ENCODE measurements at regions not wholly inside any gene's neighbourhood (a gene's known extent, or its start where the extent isn't known, plus 50 kb on each side); places are given as distances from the start of the nearest gene placed in this dataset.

DNA sequence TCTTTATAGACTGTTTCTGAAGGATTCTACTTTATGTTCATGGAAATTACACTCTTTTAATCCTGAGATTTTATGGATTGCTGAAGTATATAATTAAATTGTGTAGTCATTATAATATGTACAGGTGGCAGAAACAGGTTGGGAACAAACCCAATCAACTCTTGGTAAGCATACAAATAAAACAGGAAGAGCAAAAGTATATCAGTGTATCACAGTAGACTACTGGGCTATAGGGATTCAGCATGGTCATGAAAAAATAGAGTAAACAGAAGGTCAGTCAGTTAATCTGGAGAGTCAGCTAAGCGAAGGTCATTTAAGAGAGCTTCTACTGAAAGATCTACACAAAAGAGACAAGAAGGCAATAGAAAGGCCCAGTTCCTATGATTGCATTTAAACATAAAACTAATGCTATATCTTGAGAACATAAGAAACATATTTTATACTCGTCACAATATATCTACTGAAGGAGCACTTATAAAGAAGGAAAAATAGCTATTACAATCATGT, 178.9 kb upstream of the ECI2 start:
- H3K36me3 ChIP-seq (ENCODE audit: insufficient read depth, low read length), result no peaks in the 10 kb centered on the region; the same call in 1 of the 2 replicates
- TF ChIP-seq, protein P1, sequence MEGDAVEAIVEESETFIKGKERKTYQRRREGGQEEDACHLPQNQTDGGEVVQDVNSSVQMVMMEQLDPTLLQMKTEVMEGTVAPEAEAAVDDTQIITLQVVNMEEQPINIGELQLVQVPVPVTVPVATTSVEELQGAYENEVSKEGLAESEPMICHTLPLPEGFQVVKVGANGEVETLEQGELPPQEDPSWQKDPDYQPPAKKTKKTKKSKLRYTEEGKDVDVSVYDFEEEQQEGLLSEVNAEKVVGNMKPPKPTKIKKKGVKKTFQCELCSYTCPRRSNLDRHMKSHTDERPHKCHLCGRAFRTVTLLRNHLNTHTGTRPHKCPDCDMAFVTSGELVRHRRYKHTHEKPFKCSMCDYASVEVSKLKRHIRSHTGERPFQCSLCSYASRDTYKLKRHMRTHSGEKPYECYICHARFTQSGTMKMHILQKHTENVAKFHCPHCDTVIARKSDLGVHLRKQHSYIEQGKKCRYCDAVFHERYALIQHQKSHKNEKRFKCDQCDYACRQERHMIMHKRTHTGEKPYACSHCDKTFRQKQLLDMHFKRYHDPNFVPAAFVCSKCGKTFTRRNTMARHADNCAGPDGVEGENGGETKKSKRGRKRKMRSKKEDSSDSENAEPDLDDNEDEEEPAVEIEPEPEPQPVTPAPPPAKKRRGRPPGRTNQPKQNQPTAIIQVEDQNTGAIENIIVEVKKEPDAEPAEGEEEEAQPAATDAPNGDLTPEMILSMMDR (IDR thresholded peaks at IDR 0.05; ENCODE audit: low read length), result no peak
- no peak overlapping the region for H3K4me3 ChIP-seq (ENCODE audit: low read depth, low read length, poor library complexity, severe bottlenecking)
- H3K79me2 ChIP-seq (ENCODE audit: insufficient read depth, low read length), result no peaks in the 10 kb centered on the region
- no peak overlapping the region for H3K27ac ChIP-seq (ENCODE audit: low read depth, low read length, poor library complexity, severe bottlenecking)
- H3K9me3 ChIP-seq (ENCODE audit: low read length), result 0 out of 2 replicates have a peak, but pooled peaks cover 10% of the 10 kb centered on the region
- H3K9ac ChIP-seq (ENCODE audit: low read length), result no peak overlapping the region
- H3K9me2 ChIP-seq (ENCODE audit: low read depth, low read length), result no peaks in the 10 kb centered on the region
- no peaks in the 10 kb centered on the region for H3K4me1 ChIP-seq (ENCODE audit: insufficient read depth, low read length, severe bottlenecking)
- H3K27me3 ChIP-seq (ENCODE audit: insufficient read depth, low read length), result no peaks in the 10 kb centered on the region
- no peaks in the 10 kb centered on the region for H3F3A ChIP-seq (ENCODE audit: insufficient read depth, low read length)
- no peak overlapping the region for H3K4me2 ChIP-seq (ENCODE audit: low read length)
- H4K20me1 ChIP-seq (ENCODE audit: insufficient read depth, low read length), result no peaks in the 10 kb centered on the region
- H2AFZ ChIP-seq (ENCODE audit: low read length), result no peak overlapping the region

DNA sequence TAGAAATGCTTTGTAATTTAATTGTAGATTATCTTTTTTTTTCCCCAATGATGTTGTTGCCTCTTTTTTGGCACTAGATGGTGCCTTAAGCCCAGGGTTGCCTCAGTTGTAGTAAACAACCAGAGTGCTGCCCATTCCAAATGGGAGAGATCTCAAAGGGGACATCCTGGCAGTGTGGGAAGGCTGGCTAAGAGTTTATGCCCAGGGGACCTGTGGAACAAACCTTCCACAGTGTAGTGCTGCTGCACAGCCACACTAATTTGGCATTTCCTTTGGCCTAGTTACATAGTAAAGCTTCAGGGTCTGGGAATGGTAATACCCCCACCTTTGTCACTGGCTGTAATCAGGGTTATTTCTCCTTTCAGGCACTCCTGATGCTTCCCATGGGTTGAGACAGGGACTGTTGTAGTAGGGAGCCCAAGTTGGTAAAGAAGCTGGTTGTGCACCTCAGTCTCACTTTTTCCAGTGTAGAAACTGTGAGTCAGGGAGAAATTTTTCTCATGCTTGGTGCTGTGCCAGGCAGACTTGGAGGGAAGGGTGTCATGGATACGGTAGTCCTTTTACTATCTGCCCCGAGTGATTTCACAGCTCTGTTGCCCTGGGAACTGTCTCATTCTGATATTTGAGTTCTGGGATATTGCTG, 177.8 kb upstream of the ECI2 start:
- no peak overlapping the region for H3K27ac ChIP-seq (ENCODE audit: low read depth, low read length, poor library complexity, severe bottlenecking)
- no peaks in the 10 kb centered on the region for H3F3A ChIP-seq (ENCODE audit: insufficient read depth, low read length)
- no peaks in the 10 kb centered on the region for H3K9me2 ChIP-seq (ENCODE audit: low read depth, low read length)
- no peaks in the 10 kb centered on the region for H3K79me2 ChIP-seq (ENCODE audit: insufficient read depth, low read length)
- no peak overlapping the region for H3K4me3 ChIP-seq (ENCODE audit: low read depth, low read length, poor library complexity, severe bottlenecking)
- H3K4me2 ChIP-seq (ENCODE audit: low read length), result no peak overlapping the region
- H4K20me1 ChIP-seq (ENCODE audit: insufficient read depth, low read length), result no peaks in the 10 kb centered on the region
- no peaks in the 10 kb centered on the region for H3K4me1 ChIP-seq (ENCODE audit: insufficient read depth, low read length, severe bottlenecking)
- H3K27me3 ChIP-seq (ENCODE audit: insufficient read depth, low read length), result no peaks in the 10 kb centered on the region
- TF ChIP-seq EZH2 (IDR thresholded peaks at IDR 0.05; ENCODE audit: borderline replicate concordance, low read length), result no peak
- H3K9ac ChIP-seq (ENCODE audit: low read length), result no peak overlapping the region
- H3K9me3 ChIP-seq (ENCODE audit: low read length), result 0 out of 2 replicates have a peak, but pooled peaks cover 10% of the 10 kb centered on the region
- no peak overlapping the region for H2AFZ ChIP-seq (ENCODE audit: low read length)
- H3K36me3 ChIP-seq (ENCODE audit: insufficient read depth, low read length), result no peaks in the 10 kb centered on the region; the same call in 1 of the 2 replicates

DNA sequence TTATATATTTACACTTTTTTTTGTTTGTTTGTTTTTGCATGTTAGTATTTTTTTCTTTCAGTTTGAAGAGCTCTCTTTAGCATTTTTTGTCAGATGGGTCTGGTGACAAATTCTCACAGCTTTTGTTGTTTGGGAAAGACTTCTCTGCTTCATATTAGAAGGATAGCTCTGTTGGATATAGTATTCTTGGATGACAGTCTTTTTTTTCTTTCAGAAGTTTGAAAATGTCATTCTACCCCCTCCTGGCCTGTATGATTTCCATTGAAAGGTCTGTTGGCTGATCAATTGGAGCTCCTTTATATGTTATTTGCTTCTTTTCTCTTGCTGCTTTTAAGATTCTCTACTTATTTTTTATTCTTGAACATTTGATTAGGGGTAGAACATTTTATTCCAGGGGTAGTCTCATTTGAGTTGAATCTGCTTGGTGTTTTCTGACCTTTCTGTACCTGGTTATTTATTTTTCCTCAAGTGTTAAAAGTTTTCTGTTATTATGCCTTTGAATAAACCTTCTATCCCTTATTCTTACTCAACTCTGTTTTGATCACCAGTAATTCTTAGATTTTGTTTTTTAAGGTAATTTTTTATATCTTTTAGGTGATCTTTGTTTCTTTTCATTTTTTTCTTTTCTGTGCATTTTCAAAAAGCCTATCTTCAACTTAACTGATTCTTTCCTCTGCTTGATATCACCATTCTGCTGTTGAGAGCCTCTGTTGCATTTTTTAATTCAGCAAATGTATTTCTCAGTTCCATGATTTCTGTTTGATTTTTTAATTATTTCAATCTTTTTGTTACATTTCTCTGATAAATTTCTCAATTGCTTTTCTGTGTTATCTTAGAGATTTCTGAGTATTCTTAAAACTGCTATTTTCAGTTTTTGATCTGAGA, 176.8 kb upstream of the ECI2 start:
- no peaks in the 10 kb centered on the region for H3K9me2 ChIP-seq (ENCODE audit: low read depth, low read length)
- no peaks in the 10 kb centered on the region for H3K27me3 ChIP-seq (ENCODE audit: insufficient read depth, low read length)
- no peak overlapping the region for H3K27ac ChIP-seq (ENCODE audit: low read depth, low read length, poor library complexity, severe bottlenecking)
- no peaks in the 10 kb centered on the region for H4K20me1 ChIP-seq (ENCODE audit: insufficient read depth, low read length)
- no peaks in the 10 kb centered on the region for H3K79me2 ChIP-seq (ENCODE audit: insufficient read depth, low read length)
- H3K4me3 ChIP-seq (ENCODE audit: low read depth, low read length, poor library complexity, severe bottlenecking), result no peak overlapping the region
- no peaks in the 10 kb centered on the region for H3F3A ChIP-seq (ENCODE audit: insufficient read depth, low read length)
- no peak overlapping the region for H2AFZ ChIP-seq (ENCODE audit: low read length)
- H3K4me2 ChIP-seq (ENCODE audit: low read length), result no peak overlapping the region
- TF ChIP-seq, protein P1 (IDR thresholded peaks at IDR 0.05; ENCODE audit: low read length), result no peak
- no peak for TF ChIP-seq EZH2 (IDR thresholded peaks at IDR 0.05; ENCODE audit: borderline replicate concordance, low read length)
- H3K9ac ChIP-seq (ENCODE audit: low read length), result no peak overlapping the region
- no peaks in the 10 kb centered on the region; the same call in 1 of the 2 replicates for H3K36me3 ChIP-seq (ENCODE audit: insufficient read depth, low read length)
- no peaks in the 10 kb centered on the region for H3K4me1 ChIP-seq (ENCODE audit: insufficient read depth, low read length, severe bottlenecking)
- 0 out of 2 replicates have a peak, but pooled peaks cover 10% of the 10 kb centered on the region for H3K9me3 ChIP-seq (ENCODE audit: low read length)

Data from OCI-LY1 (cell line).